Right lobe of liver (tissue), 6 donors: ENCODE measurements at regions not wholly inside any gene's neighbourhood (a gene's known extent, or its start where the extent isn't known, plus 50 kb on each side); places are given as distances from the start of the nearest gene placed in this dataset.
A peak's percentile ranks its signal among the peaks of the same experiment; 100 is the strongest.

Experiments used
- ATAC-seq, 4 donors: fragments of 200-7000 bp; cut with Tn5 transposase; one replicate each; pipeline ENCODE4 v1.9.1; 2020; ENCODE audit warnings: mild to moderate bottlenecking in 4 of 4, moderate library complexity in 4 of 4
- DNase-seq, 3 donors: peaks; one replicate each; pipeline ENCODE4 v3.0.0-alpha.2; 2020
- H3K27ac ChIP-seq, 3 donors: fragments of 200-600 bp; one replicate each; pipeline ENCODE4 v1.8.0; 2022
- H3K27me3 ChIP-seq, 2 donors: fragments of 200-600 bp; one replicate each; pipeline ENCODE4 v1.8.0; 2022
- H3K36me3 ChIP-seq, 4 donors: fragments of 200-600 bp; sonication (generic) in 1 of 4; one replicate each; pipeline versions ENCODE4 v1.5.1 to v1.8.0; 2017 to 2022; ENCODE audit warnings: control low read depth in 1 of 4
- H3K4me1 ChIP-seq, 4 donors: fragments of 200-600 bp; sonication (generic) in 1 of 4; one replicate each; pipeline versions ENCODE4 v1.5.1 to v1.8.0; 2017 to 2022; ENCODE audit warnings: control low read depth in 1 of 4
- H3K4me3 ChIP-seq, 3 donors: fragments of 200-600 bp; one replicate each; pipeline ENCODE4 v1.8.0; 2022
- H3K9me3 ChIP-seq, 4 donors: fragments of 200-600 bp; sonication (generic) in 1 of 4; one replicate each; pipeline versions ENCODE4 v1.5.1 to v1.8.0; 2017 to 2022; ENCODE audit warnings: control low read depth in 1 of 4
- CTCF ChIP-seq, 4 donors: fragments of 200-600 bp in 3 of 4; fragments of 450-650 bp in 1 of 4; IDR thresholded peaks; one replicate each; pipeline versions ENCODE4 v1.5.1 to v1.8.0; 2016 to 2022; ENCODE audit warnings: antibody characterized with exemption in 4 of 4, mild to moderate bottlenecking in 2 of 4
- POLR2A ChIP-seq: fragments of 450-650 bp; IDR thresholded peaks from one replicate; pipeline ENCODE4 v1.6.1; 2017; ENCODE audit warnings: antibody characterized with exemption, mild to moderate bottlenecking
- WGBS: methylation state at CpG from one replicate; pipeline ENCODE4 v1.1.6; 2018; ENCODE audit warnings: low coverage, low lambda C conversion rate; ENCODE audit not compliant: insufficient coverage; ENCODE audit errors: missing lambda C conversion rate; 5-methylcytosine and 5-hydroxymethylcytosine counted together
- intact Hi-C, 2 donors: fragments of 100-400 bp; cut with DNase I; formaldehyde crosslinking; loops; one replicate each; pipeline versions ENCODE4 v1.11.2 to v1.14.1; 2022
- donor health status: DM: no; HTN: yes; CAD: no.
- donor health status: DM: no; HTN: no; CAD: no.
- donor health status: DM: no; HTN: no; CAD: no.
- donor health status: DM: no; HTN: yes; CAD: no.
- donor health status: DM: no; HTN: yes; CAD: no.

DNA sequence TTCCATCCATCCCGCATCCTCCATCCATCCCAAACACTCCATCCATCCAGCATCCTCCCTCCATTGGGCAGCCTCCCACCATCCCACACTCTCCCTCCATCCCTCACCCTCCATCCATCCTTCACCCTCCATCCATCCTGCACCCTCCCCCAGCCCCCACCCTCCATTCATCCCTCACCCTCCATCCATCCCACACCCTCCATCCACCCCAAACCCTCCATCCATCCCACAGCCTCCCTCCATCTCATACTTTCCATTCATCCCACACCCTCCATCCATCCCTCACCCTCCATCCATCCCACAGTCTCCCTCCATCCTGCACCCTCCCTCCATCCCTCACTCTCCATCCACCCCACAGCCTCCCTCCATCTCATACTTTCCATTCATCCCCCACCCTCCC is 60.4 kb downstream of the FOXI2 start:
- 67% methylated on average over 1 of the region's 1 CpG for WGBS
- DNase-seq (no peak), ATAC-seq (peak; percentile 26 to 88 (median 54))
- H3K27ac ChIP-seq: no peak overlapping the region
- no peaks in the 10 kb centered on the region for H3K4me1 ChIP-seq
- no peaks in the 10 kb centered on the region for H3K36me3 ChIP-seq
- H3K9me3 ChIP-seq: no peaks in the 10 kb centered on the region
- H3K27me3 ChIP-seq: no peaks in the 10 kb centered on the region
- intact Hi-C loops: no loop called here
- no peak overlapping the region for H3K4me3 ChIP-seq
- no peak for TF ChIP-seq CTCF (IDR thresholded peaks at IDR 0.05)
- TF ChIP-seq POLR2A: no peak

DNA sequence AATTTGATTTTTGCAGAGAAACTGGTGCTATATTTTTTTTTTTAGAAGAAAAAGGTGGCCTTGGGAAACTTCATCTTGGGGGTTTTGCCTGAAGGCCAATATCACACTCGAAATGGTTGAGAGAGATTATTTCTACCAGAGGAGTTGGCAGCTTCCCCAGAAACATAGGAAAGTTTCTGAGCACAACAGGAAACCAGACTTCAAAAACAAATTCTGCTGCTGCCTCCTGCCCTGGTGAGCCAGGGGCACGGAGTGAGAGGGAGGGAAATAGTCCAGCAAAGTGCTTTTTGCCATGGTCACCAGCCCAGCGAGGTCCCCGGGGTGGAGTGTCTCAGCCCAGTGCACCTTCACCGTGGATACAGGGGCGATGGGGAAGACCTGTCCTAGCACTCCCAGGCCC is 61.1 kb downstream of the FOXI2 start:
- no peaks in the 10 kb centered on the region for H3K9me3 ChIP-seq
- TF ChIP-seq POLR2A (no peak), CTCF (IDR thresholded peaks at IDR 0.05) (no peak)
- intact Hi-C loops: no loop called here
- 35% methylated on average over 4 of the region's 6 CpGs for WGBS
- H3K4me1 ChIP-seq: no peaks in the 10 kb centered on the region
- H3K4me3 ChIP-seq: no peak overlapping the region
- DNase-seq (no peak), ATAC-seq (peak; percentile 18 to 50 (median 38))
- no peaks in the 10 kb centered on the region for H3K27me3 ChIP-seq
- no peak overlapping the region for H3K27ac ChIP-seq
- H3K36me3 ChIP-seq: no peaks in the 10 kb centered on the region

- H3K4me1 ChIP-seq: no peaks in the 10 kb centered on the region
- ATAC-seq: no peak
- TF ChIP-seq CTCF (IDR thresholded peaks at IDR 0.05): no peak
- TF ChIP-seq POLR2A: no peak
- H3K27ac ChIP-seq: no peak overlapping the region
- H3K4me3 ChIP-seq: no peak overlapping the region
- WGBS: 50% methylated on average over 1 of the region's 3 CpGs
- H3K9me3 ChIP-seq: no peaks in the 10 kb centered on the region
- no peak for DNase-seq
- H3K36me3 ChIP-seq: no peaks in the 10 kb centered on the region
- no peaks in the 10 kb centered on the region for H3K27me3 ChIP-seq
- intact Hi-C loops: no loop called here
Measured at GRCh38 chr10:127801302-127801701, 64.3 kb downstream of the FOXI2 start.

GRCh38 chr10:127802531-127803095 is 65.6 kb downstream of the FOXI2 start:
- H3K27me3 ChIP-seq: no peaks in the 10 kb centered on the region
- no peak overlapping the region for H3K4me3 ChIP-seq
- TF ChIP-seq CTCF (IDR thresholded peaks at IDR 0.05) (no peak), POLR2A (no peak)
- no peaks in the 10 kb centered on the region for H3K36me3 ChIP-seq
- H3K27ac ChIP-seq: no peak overlapping the region
- intact Hi-C loops: no loop called here
- DNase-seq (no peak), ATAC-seq (no peak)
- H3K4me1 ChIP-seq: no peaks in the 10 kb centered on the region
- WGBS: 36% methylated on average over 6 of the region's 6 CpGs
- H3K9me3 ChIP-seq: no peaks in the 10 kb centered on the region

DNA sequence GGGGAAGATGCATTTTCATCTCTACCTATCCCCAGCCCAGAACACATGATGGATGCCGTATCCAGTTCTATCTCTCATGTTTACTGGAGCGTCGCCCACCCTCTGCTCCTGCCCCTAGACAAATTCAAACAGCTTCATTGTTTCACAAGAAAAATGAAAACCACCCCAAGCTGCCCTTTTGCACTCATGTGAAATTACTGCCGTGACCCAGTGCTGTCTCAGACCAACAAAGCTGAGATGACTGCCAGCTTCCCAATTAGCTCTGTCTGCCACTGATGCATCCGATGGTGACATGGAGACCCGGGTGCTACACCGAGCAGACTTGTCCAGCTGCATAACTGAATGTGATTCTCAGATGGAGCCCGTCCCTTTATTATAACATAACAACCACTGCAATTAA is 67.7 kb downstream of the FOXI2 start:
- WGBS: 78% methylated on average over 7 of the region's 8 CpGs
- no peaks in the 10 kb centered on the region for H3K27me3 ChIP-seq
- no peak for DNase-seq
- no peak overlapping the region for H3K27ac ChIP-seq
- intact Hi-C loops: no loop called here
- H3K9me3 ChIP-seq: no peaks in the 10 kb centered on the region
- no peak for ATAC-seq
- H3K36me3 ChIP-seq: no peaks in the 10 kb centered on the region
- H3K4me3 ChIP-seq: no peak overlapping the region
- TF ChIP-seq POLR2A (no peak), CTCF (IDR thresholded peaks at IDR 0.05) (no peak)
- H3K4me1 ChIP-seq: no peaks in the 10 kb centered on the region
